ELR (cell line): ENCODE measurements at regions not wholly inside any gene's neighbourhood (a gene's known extent, or its start where the extent isn't known, plus 50 kb on each side); places are given as distances from the start of the nearest gene placed in this dataset.

ENCODE experiments used
- DNase-seq: peaks from one replicate; pipeline ENCODE4 v3.0.0-alpha.2; 2015; ENCODE audit warnings: low read depth

DNA sequence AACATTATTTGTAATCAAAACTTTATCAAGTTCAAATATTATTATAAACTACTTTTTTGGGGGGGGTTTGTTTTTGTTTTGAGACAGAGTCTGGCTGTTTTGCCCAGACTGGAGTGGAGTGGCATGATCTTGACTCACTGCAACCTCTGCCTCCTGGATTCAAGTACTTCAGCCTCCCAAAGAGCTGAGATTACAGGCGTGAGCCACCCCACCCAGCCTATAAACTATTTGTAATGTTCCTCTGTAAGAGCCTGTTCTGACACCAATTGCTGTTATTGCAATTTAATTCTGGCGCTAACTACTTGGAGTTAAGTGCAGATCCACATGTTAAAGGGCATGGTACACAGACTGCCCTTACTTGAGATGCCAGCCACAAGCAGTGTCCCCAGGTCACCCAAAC is 478.1 kb upstream of the NRP1 start:
- no peak for DNase-seq

GRCh38 chr10:33810986-33811385 is 476.5 kb upstream of the NRP1 start:
- no peak for DNase-seq

DNA sequence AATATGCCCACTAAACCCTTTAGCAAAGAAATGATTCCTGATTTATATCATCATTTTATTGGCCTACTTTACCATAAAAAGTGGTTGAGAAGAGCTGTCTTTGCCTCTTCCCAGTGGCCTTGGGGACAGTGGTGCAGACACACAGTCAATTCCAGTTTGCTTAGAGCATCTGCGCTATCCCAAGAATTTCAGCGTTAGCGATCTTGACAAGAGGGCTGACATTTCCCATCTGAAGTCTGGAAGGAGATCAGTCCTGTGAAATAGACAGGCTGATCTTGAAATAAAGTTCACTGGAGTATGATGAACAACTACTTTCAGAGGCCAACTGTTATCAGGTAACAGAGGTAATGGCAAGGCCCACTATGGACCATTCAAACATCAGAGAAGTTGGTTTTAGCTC is 475.3 kb upstream of the NRP1 start:
- DNase-seq: no peak

- DNase-seq: peak; percentile 46
Observed at GRCh38 chr10:33808475-33808874, 474.0 kb upstream of the NRP1 start.

DNA sequence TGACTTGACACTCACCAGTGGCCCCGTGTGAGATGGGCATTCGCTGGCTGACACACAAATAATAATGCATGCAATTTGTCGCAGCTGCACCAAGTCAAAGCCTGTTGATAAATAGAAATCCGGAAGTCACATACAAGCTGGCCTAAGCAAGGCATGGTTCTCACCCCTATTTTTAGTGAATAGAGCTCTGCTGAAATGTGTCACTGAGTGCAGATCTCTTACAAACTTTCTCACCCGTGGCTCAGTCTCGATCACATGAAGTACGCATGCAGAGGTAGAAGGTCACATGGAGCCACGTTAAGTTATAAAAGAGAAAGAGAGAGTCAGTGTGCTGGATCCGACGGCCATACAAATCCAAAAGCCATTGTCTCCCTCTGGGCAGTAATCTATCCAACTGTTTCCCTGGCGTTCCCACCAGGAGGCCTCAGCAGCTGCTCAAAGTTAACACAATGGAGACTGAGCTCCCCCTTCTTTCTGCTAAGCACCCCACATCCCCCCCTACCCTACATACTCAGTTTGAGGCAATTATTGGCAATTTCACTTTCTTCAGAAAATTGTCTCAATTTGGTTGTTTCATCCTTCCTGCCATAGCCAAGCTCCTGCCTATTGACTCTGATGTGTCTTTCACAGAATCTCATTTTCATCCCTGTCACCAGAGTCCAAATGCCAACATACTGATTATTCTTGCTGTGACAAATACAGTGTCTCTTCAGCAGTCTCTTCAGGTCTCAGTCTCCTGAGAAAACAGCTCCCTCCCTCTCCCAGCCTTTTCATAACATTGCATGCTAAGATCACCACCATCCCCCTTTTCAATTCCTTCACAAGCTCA is 473.3 kb upstream of the NRP1 start:
- DNase-seq: no peak

DNA sequence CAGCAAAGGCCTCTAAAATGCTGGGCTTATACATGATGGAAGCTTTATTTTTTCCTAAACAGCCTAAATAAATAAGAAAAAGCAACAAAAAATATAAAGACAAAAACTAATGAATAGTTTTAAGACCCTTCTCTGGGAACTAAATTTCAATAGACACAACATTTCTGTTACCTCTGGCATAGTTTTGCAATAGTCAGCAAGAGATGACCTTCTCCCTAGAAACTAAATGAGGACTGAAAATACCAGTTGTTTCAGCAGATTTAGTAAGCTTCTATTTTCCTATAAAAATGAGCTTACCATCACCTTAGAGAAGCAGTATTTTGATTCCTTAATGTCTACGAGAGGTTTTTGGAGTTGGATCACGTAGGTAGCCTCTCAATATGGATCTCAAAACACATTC is 471.4 kb upstream of the NRP1 start:
- no peak for DNase-seq

GRCh38 chr10:33804584-33804983 is 470.1 kb upstream of the NRP1 start:
- no peak for DNase-seq

GRCh38 chr10:33803248-33803647 is 468.8 kb upstream of the NRP1 start:
- DNase-seq: peak; percentile 14

DNA sequence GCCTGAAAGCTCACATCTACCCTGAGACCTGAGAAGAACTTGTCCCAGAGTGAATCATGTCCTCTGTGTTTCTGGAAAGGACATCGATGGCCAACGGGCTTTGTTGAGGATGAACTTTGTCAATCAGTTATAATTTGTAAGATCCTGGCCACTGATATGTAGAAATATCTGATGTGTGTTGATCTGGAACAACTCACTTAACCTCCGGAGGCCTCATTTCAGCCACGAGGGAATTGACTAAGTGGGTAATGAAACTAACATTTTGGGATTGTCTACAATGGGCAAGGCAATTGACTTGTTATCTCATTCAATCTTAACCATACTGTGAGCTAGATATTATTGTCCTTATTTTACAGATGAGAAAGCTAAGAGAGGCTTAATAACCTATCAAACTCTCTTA is 468.1 kb upstream of the NRP1 start:
- DNase-seq: no peak

DNA sequence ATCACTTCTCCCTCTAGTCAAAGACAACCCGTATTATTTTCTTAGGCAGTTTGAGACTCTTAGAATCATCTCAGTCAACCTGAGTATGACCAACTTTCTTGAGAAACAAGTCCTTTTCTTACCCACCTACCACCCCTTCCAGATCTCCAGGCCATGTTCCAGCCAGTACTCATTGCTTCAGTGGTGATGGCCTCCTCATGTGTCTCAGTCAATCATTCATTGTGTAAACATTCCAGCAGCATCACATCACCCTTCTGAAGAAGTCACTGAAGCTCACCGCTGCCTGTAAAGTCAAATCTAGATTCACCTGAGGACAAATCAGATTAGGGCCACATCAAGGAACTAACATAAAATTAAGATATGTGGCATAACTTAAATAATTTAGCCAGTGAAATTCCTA is 467.2 kb upstream of the NRP1 start:
- no peak for DNase-seq

DNA sequence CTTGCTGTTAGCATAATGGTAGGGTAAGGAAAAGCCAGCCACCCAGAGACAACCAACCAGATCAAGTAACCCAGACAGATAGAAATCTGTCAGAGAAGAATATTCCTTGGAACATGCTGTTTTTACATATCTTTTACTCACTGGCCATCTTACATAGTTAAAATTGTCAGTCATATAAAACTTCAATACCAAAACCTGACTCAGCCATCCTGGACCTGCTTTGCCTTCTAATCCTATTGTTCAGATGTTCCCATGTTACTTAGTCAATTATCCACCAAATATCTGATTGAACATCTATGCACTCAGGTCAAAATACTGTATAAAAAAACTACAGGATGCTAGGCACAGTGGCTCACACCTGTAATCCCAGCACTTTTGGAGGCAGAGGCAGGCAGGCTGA is 466.5 kb upstream of the NRP1 start:
- no peak for DNase-seq

DNA sequence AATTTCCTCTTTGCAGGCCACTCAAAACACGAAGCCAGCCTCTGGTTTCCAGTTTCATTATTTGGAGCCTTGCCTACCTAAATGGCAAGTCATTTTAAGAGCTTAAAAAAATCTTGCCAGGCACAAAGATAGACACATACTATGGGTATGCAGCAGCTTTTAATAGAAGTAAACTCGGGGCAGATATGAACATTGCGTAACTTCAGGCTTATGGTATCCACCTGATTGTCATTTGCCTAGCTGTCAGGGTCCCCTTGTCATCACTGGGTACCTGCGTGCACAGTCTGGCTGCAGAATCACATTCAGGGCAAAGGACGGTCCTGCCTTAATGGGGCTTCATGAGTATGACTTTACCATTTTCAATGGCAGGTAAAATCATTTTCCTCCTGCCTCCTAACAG is 466.1 kb upstream of the NRP1 start:
- DNase-seq: no peak

- DNase-seq: no peak
Observed at GRCh38 chr10:33799944-33800323, 465.5 kb upstream of the NRP1 start.

DNA sequence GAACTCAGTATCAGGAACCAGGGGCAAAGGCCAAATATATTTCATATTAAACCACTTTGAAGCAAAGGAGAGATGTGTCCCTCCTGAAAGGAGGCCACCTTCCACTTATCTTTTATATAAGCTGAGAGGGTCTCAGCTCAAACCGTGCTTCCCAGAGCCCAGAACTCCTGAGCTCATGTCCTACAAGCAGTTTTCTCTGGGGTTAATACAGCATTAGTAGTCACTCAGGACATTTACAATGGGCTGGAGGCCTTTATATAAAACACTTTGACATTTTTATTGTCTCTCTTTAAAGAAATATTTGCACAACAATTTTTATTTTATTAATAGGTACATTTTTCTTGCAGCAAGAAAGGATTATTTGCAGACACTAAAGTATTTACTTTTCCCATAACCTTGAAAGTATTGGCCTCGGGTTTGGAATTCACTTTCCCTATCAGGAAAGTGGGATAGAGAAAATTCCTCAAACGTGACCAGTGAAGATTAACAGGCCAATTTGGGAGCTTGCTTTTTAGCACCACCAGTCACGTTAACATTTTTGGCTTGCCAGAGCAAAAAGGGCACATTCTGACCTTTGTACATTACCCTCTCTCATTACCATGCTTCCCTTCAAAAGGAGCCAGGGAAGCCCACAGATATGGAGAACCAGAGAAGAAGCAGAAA is 464.9 kb upstream of the NRP1 start:
- no peak for DNase-seq

GRCh38 chr10:33798754-33799153 is 464.3 kb upstream of the NRP1 start:
- DNase-seq: no peak

- no peak for DNase-seq
Observed at GRCh38 chr10:33796680-33797079, 462.2 kb upstream of the NRP1 start.

DNA sequence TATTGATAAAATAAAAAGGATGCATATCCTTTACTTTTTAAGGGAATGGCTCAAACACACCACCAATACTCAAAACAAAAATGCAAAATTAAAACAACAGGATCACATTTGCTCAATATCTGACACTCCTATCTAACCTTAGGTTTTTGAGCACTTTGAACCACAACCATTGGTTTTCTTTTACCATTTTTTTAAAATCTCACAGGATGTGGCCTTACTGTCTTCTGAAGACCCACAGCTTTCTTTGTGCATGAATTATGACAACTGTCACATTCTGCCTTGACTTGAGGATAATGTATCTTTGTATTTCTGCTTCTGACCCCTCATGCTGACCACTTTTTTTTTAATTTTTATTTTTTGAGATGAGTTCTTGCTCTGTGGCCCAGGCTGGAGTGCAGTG is 461.1 kb upstream of the NRP1 start:
- no peak for DNase-seq

- no peak for DNase-seq
Observed at GRCh38 chr10:33794460-33794859, 460.0 kb upstream of the NRP1 start.

DNA sequence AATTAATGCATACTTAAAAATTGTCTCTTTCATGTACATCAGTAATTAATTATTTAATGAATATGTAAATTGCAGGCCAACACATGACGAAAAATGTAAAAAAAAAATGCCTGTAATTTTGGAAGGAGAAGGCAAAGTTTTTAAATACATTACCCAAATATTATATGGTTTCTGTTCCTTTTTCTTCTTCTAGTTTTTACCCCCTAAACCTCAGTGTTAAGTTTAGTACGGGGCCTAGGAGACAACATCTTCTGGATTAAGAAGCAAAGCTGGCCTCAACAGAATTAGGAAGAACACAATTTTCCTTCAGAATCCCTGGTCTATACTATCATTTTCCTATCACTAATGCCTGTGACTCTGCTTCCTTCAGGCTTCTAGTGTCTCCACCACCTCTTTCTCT is 459.3 kb upstream of the NRP1 start:
- DNase-seq: no peak

DNA sequence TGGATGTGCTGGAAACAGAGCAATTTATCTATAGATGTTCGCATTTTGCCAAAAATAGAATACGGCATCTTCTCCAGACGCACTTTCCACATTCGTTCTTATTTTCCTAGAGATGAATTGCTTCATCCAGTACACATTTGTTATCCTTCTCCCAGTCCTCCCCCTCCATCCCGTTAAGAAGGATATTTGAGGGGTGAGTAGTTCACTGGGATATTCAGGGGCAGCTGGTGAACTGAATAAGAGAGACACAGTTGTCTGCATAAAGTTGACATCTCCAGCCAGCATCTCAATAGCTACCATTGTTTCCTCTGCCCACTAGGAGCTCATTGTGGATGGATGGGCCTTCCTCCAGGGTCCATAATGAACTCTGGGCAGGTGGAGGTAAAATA is 456.8 kb upstream of the NRP1 start:
- DNase-seq: no peak

DNA sequence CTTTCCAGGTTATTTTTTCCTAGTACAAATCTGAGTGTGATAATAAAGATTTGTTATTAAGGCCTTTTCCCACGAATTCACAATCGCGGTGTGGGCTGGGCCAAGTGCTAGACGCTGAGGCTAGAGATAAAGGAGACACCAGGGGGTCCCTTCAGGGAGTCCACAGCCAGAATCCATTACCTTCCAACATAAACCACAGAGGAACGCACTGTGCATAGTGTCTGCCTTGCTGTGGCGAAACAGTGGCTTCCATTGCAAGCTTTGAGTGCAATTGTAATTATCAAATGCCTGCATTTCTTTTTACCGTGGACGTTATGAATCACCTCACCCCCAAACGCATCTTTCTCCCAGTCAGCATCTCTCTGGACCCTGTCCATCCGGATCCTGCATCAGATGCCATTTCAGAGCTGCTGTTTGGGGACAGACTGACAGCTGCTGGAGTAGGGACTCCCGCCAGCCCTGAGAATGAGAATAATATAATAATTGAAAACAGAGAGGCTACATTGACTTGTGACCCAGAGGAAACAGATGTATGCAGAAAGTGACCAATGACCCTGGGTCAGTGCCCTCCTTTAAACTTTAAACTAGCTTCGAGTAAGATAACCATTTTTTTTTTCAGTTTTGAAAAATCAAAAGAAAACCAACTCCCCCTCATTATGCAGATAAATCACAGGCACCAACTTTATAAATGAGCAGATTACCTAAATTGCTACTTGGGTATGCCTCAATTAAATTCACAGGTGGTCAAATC is 456.2 kb upstream of the NRP1 start:
- DNase-seq: no peak

GRCh38 chr10:33783557-33783956 is 449.1 kb upstream of the NRP1 start:
- DNase-seq: no peak

DNA sequence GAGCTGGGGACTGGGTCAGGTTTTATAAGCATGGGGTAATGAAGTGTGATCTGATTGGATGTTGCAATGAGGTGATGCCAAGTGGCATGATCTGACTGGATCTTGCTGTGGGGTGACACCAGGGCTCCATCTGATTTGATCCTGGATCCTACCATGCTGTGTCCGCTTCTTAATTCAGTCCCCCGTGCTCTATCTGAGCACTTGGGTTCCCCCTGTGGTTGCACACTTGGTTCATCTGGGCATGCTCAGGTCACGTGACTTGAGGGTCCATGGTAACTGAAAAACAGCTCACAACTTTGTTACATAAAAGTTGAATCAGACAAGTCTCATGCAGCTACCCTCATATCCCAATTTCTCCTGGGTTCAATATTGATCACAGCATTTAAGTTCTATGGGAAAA is 448.6 kb upstream of the NRP1 start:
- peak; percentile 5 for DNase-seq
